HepG2 (cell line): ENCODE measurements at regions not wholly inside any gene's neighbourhood (a gene's known extent, or its start where the extent isn't known, plus 50 kb on each side); places are given as distances from the start of the nearest gene placed in this dataset.

ENCODE experiments used
- ARID5B ChIP-seq: IDR thresholded peaks from 2 replicates; pipeline ENCODE4 v1.4.0; 2020; ENCODE audit warnings: mild to moderate bottlenecking, missing genetic modification reagents
- CEBPB ChIP-seq: IDR thresholded peaks from 2 replicates; pipeline ENCODE4 v1.6.1; 2011; ENCODE audit warnings: low read depth, low read length, improper control_type of control experiment, borderline replicate concordance
- HMG20A ChIP-seq: IDR thresholded peaks from 2 replicates; pipeline ENCODE4 v1.6.1; 2016; ENCODE audit warnings: borderline replicate concordance
- HNF4A ChIP-seq: sonication (generic); formaldehyde crosslinking; IDR thresholded peaks from 2 replicates; pipeline ENCODE4 v1.4.0; 2020; ENCODE audit warnings: missing genetic modification reagents
- MIER3 ChIP-seq: IDR thresholded peaks from 2 replicates; pipeline ENCODE4 v1.6.1; 2016; ENCODE audit warnings: missing compliant biosample characterization, borderline replicate concordance
- MTF2 ChIP-seq: sonication (generic); formaldehyde crosslinking; IDR thresholded peaks from 2 replicates; pipeline ENCODE4 v1.5.0; 2020; ENCODE audit warnings: missing genetic modification reagents, borderline replicate concordance
- NCOA2 ChIP-seq: sonication (generic); formaldehyde crosslinking; IDR thresholded peaks from 2 replicates; pipeline ENCODE4 v1.8.0; 2022; ENCODE audit warnings: inconsistent platforms
- NCOR1 ChIP-seq: fragments of 200-600 bp; sonication (generic); IDR thresholded peaks from 2 replicates; pipeline ENCODE4 v1.7.0; 2017; ENCODE audit warnings: antibody characterized with exemption, low read length, borderline replicate concordance
- NR2F6 ChIP-seq, 2 experiments: IDR thresholded peaks; 2 replicates each; pipeline ENCODE4 v1.6.1; 2016; ENCODE audit warnings: antibody characterized with exemption in 1 of 2, mild to moderate bottlenecking in 1 of 2
- PCBP1 ChIP-seq: fragments of 200-400 bp; formaldehyde crosslinking; IDR thresholded peaks from 2 replicates; pipeline ENCODE4 v1.6.1; 2017; ENCODE audit warnings: mild to moderate bottlenecking, low read depth, low read length, borderline replicate concordance
- REL ChIP-seq: sonication (generic); formaldehyde crosslinking; conservative IDR thresholded peaks from 2 replicates; pipeline ENCODE4 v1.8.0; 2022; ENCODE audit warnings: mild to moderate bottlenecking, missing genetic modification reagents, moderate library complexity
- SAP130 ChIP-seq: IDR thresholded peaks from 2 replicates; pipeline ENCODE4 v1.6.1; 2016; ENCODE audit warnings: low read depth
- ZMYM4 ChIP-seq: sonication (generic); formaldehyde crosslinking; IDR thresholded peaks from 2 replicates; pipeline ENCODE4 v1.8.1; 2023; ENCODE audit warnings: mild to moderate bottlenecking, missing genetic modification reagents
- ZNF30 ChIP-seq: sonication (generic); formaldehyde crosslinking; IDR thresholded peaks from 2 replicates; pipeline ENCODE4 v1.5.0; 2020; ENCODE audit warnings: mild to moderate bottlenecking, missing genetic modification reagents
- ZNF326 ChIP-seq: sonication (generic); formaldehyde crosslinking; IDR thresholded peaks from 2 replicates; pipeline ENCODE4 v1.4.0; 2020; ENCODE audit warnings: missing genetic modification reagents, borderline replicate concordance
- ZNF468 ChIP-seq: sonication (generic); formaldehyde crosslinking; IDR thresholded peaks from 2 replicates; pipeline ENCODE4 v1.8.0; 2022; ENCODE audit warnings: mild to moderate bottlenecking, moderate library complexity, missing genetic modification reagents
- ZNF580 ChIP-seq: IDR thresholded peaks from 2 replicates; pipeline ENCODE4 v1.6.1; 2016; ENCODE audit warnings: low read depth, borderline replicate concordance
- TF ChIP-seq, protein P1 (sequence below): sonication (generic); formaldehyde crosslinking; conservative IDR thresholded peaks from 2 replicates; pipeline ENCODE4 v1.8.1; 2023; ENCODE audit warnings: missing genetic modification reagents
- TF ChIP-seq, protein P2 (sequence below): sonication (generic); formaldehyde crosslinking; conservative IDR thresholded peaks from 2 replicates; pipeline ENCODE4 v1.4.0; 2020; ENCODE audit warnings: mild to moderate bottlenecking, missing genetic modification reagents, moderate library complexity
- TF ChIP-seq, protein P3 (sequence below): sonication (generic); formaldehyde crosslinking; IDR thresholded peaks from 2 replicates; pipeline ENCODE4 v1.5.1; 2020; ENCODE audit warnings: missing genetic modification reagents, mild to moderate bottlenecking, borderline replicate concordance

GRCh38 chr3:20317616-20318015 is 131.6 kb upstream of the SGO1 start (continued):
- TF ChIP-seq ARID5B (CRISPR knock-in tag) = peak; percentile 60
- TF ChIP-seq HNF4A (CRISPR knock-in tag) = peak; percentile 85
- TF ChIP-seq ZNF30 (CRISPR knock-in tag) = no peak
- TF ChIP-seq NR2F6 (IDR thresholded peaks at IDR 0.05) = 0 out of 2 replicates have a peak, but pooled peaks have one; percentile 33
- TF ChIP-seq NR2F6 (CRISPR knock-in tag; IDR thresholded peaks at IDR 0.05) = no peak
- TF ChIP-seq NCOR1 = no peak
- TF ChIP-seq MIER3 (CRISPR knock-in tag) = no peak
- TF ChIP-seq NCOA2 (CRISPR knock-in tag) = peak; percentile 51; the same call in 1 of the 2 replicates
- TF ChIP-seq CEBPB = peak; percentile 57; the same call in 1 of the 2 replicates
- no peak for TF ChIP-seq ZNF326 (CRISPR knock-in tag)
- no peak for TF ChIP-seq SAP130 (CRISPR knock-in tag)
- TF ChIP-seq ZNF580 = no peak
- no peak for TF ChIP-seq PCBP1
- TF ChIP-seq, protein P1, sequence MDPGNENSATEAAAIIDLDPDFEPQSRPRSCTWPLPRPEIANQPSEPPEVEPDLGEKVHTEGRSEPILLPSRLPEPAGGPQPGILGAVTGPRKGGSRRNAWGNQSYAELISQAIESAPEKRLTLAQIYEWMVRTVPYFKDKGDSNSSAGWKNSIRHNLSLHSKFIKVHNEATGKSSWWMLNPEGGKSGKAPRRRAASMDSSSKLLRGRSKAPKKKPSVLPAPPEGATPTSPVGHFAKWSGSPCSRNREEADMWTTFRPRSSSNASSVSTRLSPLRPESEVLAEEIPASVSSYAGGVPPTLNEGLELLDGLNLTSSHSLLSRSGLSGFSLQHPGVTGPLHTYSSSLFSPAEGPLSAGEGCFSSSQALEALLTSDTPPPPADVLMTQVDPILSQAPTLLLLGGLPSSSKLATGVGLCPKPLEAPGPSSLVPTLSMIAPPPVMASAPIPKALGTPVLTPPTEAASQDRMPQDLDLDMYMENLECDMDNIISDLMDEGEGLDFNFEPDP (CRISPR knock-in tag) = no peak
- TF ChIP-seq REL (CRISPR knock-in tag) = no peak
- TF ChIP-seq, protein P2, sequence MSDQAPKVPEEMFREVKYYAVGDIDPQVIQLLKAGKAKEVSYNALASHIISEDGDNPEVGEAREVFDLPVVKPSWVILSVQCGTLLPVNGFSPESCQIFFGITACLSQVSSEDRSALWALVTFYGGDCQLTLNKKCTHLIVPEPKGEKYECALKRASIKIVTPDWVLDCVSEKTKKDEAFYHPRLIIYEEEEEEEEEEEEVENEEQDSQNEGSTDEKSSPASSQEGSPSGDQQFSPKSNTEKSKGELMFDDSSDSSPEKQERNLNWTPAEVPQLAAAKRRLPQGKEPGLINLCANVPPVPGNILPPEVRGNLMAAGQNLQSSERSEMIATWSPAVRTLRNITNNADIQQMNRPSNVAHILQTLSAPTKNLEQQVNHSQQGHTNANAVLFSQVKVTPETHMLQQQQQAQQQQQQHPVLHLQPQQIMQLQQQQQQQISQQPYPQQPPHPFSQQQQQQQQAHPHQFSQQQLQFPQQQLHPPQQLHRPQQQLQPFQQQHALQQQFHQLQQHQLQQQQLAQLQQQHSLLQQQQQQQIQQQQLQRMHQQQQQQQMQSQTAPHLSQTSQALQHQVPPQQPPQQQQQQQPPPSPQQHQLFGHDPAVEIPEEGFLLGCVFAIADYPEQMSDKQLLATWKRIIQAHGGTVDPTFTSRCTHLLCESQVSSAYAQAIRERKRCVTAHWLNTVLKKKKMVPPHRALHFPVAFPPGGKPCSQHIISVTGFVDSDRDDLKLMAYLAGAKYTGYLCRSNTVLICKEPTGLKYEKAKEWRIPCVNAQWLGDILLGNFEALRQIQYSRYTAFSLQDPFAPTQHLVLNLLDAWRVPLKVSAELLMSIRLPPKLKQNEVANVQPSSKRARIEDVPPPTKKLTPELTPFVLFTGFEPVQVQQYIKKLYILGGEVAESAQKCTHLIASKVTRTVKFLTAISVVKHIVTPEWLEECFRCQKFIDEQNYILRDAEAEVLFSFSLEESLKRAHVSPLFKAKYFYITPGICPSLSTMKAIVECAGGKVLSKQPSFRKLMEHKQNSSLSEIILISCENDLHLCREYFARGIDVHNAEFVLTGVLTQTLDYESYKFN (CRISPR knock-in tag) = 0 out of 2 replicates have a peak, but pooled peaks have one; percentile 13
- peak; percentile 34; the same call in 1 of the 2 replicates for TF ChIP-seq HMG20A (CRISPR knock-in tag)
- no peak for TF ChIP-seq ZNF468 (CRISPR knock-in tag)
- TF ChIP-seq, protein P3, sequence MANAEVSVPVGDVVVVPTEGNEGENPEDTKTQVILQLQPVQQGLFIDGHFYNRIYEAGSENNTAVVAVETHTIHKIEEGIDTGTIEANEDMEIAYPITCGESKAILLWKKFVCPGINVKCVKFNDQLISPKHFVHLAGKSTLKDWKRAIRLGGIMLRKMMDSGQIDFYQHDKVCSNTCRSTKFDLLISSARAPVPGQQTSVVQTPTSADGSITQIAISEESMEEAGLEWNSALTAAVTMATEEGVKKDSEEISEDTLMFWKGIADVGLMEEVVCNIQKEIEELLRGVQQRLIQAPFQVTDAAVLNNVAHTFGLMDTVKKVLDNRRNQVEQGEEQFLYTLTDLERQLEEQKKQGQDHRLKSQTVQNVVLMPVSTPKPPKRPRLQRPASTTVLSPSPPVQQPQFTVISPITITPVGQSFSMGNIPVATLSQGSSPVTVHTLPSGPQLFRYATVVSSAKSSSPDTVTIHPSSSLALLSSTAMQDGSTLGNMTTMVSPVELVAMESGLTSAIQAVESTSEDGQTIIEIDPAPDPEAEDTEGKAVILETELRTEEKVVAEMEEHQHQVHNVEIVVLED (CRISPR knock-in tag) = no peak
- TF ChIP-seq ZMYM4 (CRISPR knock-in tag) = peak; percentile 75
- TF ChIP-seq MTF2 = no peak
